ENCODE measurements at regions not wholly inside any gene's neighbourhood (a gene's known extent, or its start where the extent isn't known, plus 50 kb on each side); places are given as distances from the start of the nearest gene placed in this dataset.

- no peak for TF ChIP-seq CTCF (IDR thresholded peaks at IDR 0.05)
- H3K4me2 ChIP-seq (replicated peaks; ENCODE audit: extremely low read depth, low read length, poor library complexity, severe bottlenecking): no peak overlapping the region
- 70% methylated on average over 2 of the region's 2 CpGs for WGBS (ENCODE audit: insufficient coverage)
- no peaks in the 10 kb centered on the region for H3K36me3 ChIP-seq (replicated peaks in 1 of 2; ENCODE audit: control insufficient read depth in 1 of 2, insufficient read depth in 2 of 2, low read length in 2 of 2)
- intact Hi-C loops (cut with micrococcal nuclease): loop anchor here in 1 of 2 donors (10.0 kb wide), 1 partner anchor 64 kb away; no protein-coding TSS in a partner anchor
- H2AFZ ChIP-seq (ENCODE audit: insufficient read depth, low read depth, low read length, poor library complexity, severe bottlenecking): no peak overlapping the region
- Mint-ChIP-seq H3K4me3 (no peak overlapping the region), H3K36me3 (no peaks in the 10 kb centered on the region), H3K4me1 (no peaks in the 10 kb centered on the region), H3K27ac (no peak overlapping the region), H3K27me3 (ENCODE audit: low read depth in 3 of 3) (peaks cover 0 to 2% (median 2%) of the 10 kb centered on the region in 3 donors), H3K9me3 (peaks cover 0 to 6% (median 5%) of the 10 kb centered on the region in 7 donors)
- no peak overlapping the region for H3K27ac ChIP-seq (ENCODE audit: low read depth in 1 of 2, low read length in 2 of 2)
- no peak overlapping the region for H3K9ac ChIP-seq (ENCODE audit: insufficient read depth, low read length, poor library complexity, severe bottlenecking)
- no peak overlapping the region for H3K4me3 ChIP-seq (replicated peaks in 1 of 3; ENCODE audit: low read depth in 2 of 3, low read length in 3 of 3)
- H3K9me3 ChIP-seq (replicated peaks in 1 of 2; ENCODE audit: control insufficient read depth in 1 of 2, insufficient read depth in 1 of 2, low read length in 2 of 2): no peaks in the 10 kb centered on the region
- H3K79me2 ChIP-seq (ENCODE audit: insufficient read depth, low read length): no peaks in the 10 kb centered on the region
- no peaks in the 10 kb centered on the region for H4K20me1 ChIP-seq (ENCODE audit: insufficient read depth, low read length)
- DNase-seq: no peak
- no peaks in the 10 kb centered on the region for H3K27me3 ChIP-seq (ENCODE audit: control insufficient read depth in 2 of 2, insufficient read depth in 2 of 2, low read length in 2 of 2)
- H3K4me1 ChIP-seq (ENCODE audit: control insufficient read depth in 1 of 2, insufficient read depth in 2 of 2, low read length in 2 of 2): no peaks in the 10 kb centered on the region
Observed at GRCh38 chr21:28429161-28429560, 563.5 kb downstream of the LTN1 start.

GRCh38 chr21:28427394-28428022 lies 565.2 kb downstream of the LTN1 start:
- no peak overlapping the region for H2AFZ ChIP-seq (ENCODE audit: insufficient read depth, low read depth, low read length, poor library complexity, severe bottlenecking)
- H3K9ac ChIP-seq (ENCODE audit: insufficient read depth, low read length, poor library complexity, severe bottlenecking): no peak overlapping the region
- H3K4me2 ChIP-seq (replicated peaks; ENCODE audit: extremely low read depth, low read length, poor library complexity, severe bottlenecking): no peak overlapping the region
- H4K20me1 ChIP-seq (ENCODE audit: insufficient read depth, low read length): no peaks in the 10 kb centered on the region
- H3K36me3 ChIP-seq (replicated peaks in 1 of 2; ENCODE audit: control insufficient read depth in 1 of 2, insufficient read depth in 2 of 2, low read length in 2 of 2): no peaks in the 10 kb centered on the region
- TF ChIP-seq CTCF (IDR thresholded peaks at IDR 0.05): no peak
- H3K9me3 ChIP-seq (replicated peaks in 1 of 2; ENCODE audit: control insufficient read depth in 1 of 2, insufficient read depth in 1 of 2, low read length in 2 of 2): no peaks in the 10 kb centered on the region
- Mint-ChIP-seq H3K27me3 (ENCODE audit: low read depth in 3 of 3) (peaks cover 0 to 2% (median 2%) of the 10 kb centered on the region in 3 donors), H3K36me3 (no peaks in the 10 kb centered on the region), H3K9me3 (peaks cover 0 to 6% (median 4%) of the 10 kb centered on the region in 7 donors), H3K27ac (no peak overlapping the region), H3K4me1 (no peaks in the 10 kb centered on the region), H3K4me3 (no peak overlapping the region)
- intact Hi-C loops (cut with micrococcal nuclease): loop anchor here in 1 of 2 donors (10.0 kb wide), 1 partner anchor 63 kb away; no protein-coding TSS in a partner anchor
- H3K27ac ChIP-seq (ENCODE audit: low read depth in 1 of 2, low read length in 2 of 2): no peak overlapping the region
- WGBS (ENCODE audit: insufficient coverage): no CpG with 5 or more reads among the region's 1 CpG
- no peak overlapping the region for H3K4me3 ChIP-seq (replicated peaks in 1 of 3; ENCODE audit: low read depth in 2 of 3, low read length in 3 of 3)
- no peaks in the 10 kb centered on the region for H3K27me3 ChIP-seq (ENCODE audit: control insufficient read depth in 2 of 2, insufficient read depth in 2 of 2, low read length in 2 of 2)
- no peak for DNase-seq
- H3K79me2 ChIP-seq (ENCODE audit: insufficient read depth, low read length): no peaks in the 10 kb centered on the region
- H3K4me1 ChIP-seq (ENCODE audit: control insufficient read depth in 1 of 2, insufficient read depth in 2 of 2, low read length in 2 of 2): no peaks in the 10 kb centered on the region
